IMR-90 (cell line): ENCODE measurements at regions not wholly inside any gene's neighbourhood (a gene's known extent, or its start where the extent isn't known, plus 50 kb on each side); places are given as distances from the start of the nearest gene placed in this dataset.

Experiments used
- ATAC-seq: fragments of 200-7000 bp; cut with Tn5 transposase; 2 replicates; pipeline ENCODE4 v1.9.1; 2020; ENCODE audit warnings: low read depth, mild to moderate bottlenecking, moderate library complexity
- BruUV-seq: library from RNA; stranded (reverse); fragments of 400-500 nt; replicated peaks from 2 replicates; lab custom pipeline; 2021; lab: Mats Ljungman, UMichigan
- CTCF ChIA-PET: fragments of 300-600 bp; formaldehyde crosslinking; extraction: SDS; loops from one replicate; lab custom pipeline; 2021; ENCODE audit warnings: antibody characterized with exemption; lab: Yijun Ruan, JAX
- POLR2A ChIA-PET: fragments of 300-600 bp; sonication (Branson Sonifier 250); formaldehyde crosslinking; loops from one replicate; lab custom pipeline; 2022; ENCODE audit warnings: antibody characterized with exemption; ENCODE audit not compliant: unreplicated experiment; lab: Charles Lee
- DNase-seq: peaks from one replicate; pipeline ENCODE4 v3.0.0; 2013
- H2AFZ ChIP-seq: replicated peaks from 2 replicates; pipeline ENCODE3; 2013; ENCODE audit warnings: low read length, mild to moderate bottlenecking; ENCODE audit not compliant: poor library complexity
- H2AK5ac ChIP-seq: 2 replicates; pipeline ENCODE4 v1.6.1; 2013; ENCODE audit warnings: low read depth, low read length, inconsistent platforms
- H2AK9ac ChIP-seq: replicated peaks from 2 replicates; pipeline ENCODE3; 2013; ENCODE audit warnings: mild to moderate bottlenecking, low read depth, low read length, moderate library complexity; ENCODE audit not compliant: poor library complexity
- H2BK120ac ChIP-seq: 2 replicates; pipeline ENCODE4 v1.6.1; 2013; ENCODE audit warnings: low read depth, low read length, inconsistent platforms
- H2BK15ac ChIP-seq: 3 replicates; pipeline ENCODE4 v1.6.1; 2013; ENCODE audit warnings: low read depth, low read length, inconsistent platforms
- H2BK20ac ChIP-seq: 2 replicates; pipeline ENCODE4 v1.6.1; 2013; ENCODE audit warnings: low read depth, mild to moderate bottlenecking, inconsistent platforms, low read length, moderate library complexity
- H2BK5ac ChIP-seq: 2 replicates; pipeline ENCODE4 v1.6.1; 2013; ENCODE audit warnings: mild to moderate bottlenecking, low read depth, low read length, inconsistent platforms; ENCODE audit not compliant: poor library complexity, severe bottlenecking
- H3K14ac ChIP-seq: replicated peaks from 2 replicates; pipeline ENCODE4 v1.6.1; 2013; ENCODE audit warnings: low read depth, low read length, inconsistent platforms
- H3K18ac ChIP-seq: 2 replicates; pipeline ENCODE4 v1.6.1; 2013; ENCODE audit warnings: low read depth, low read length, control low read depth
- H3K23ac ChIP-seq: 2 replicates; pipeline ENCODE4 v1.6.1; 2013; ENCODE audit warnings: low read depth, low read length, inconsistent platforms
- H3K27ac ChIP-seq: 2 replicates; pipeline ENCODE4 v1.5.1; 2013; ENCODE audit warnings: mild to moderate bottlenecking, control low read depth, low read length; ENCODE audit not compliant: insufficient read depth
- H3K27me3 ChIP-seq: 2 replicates; pipeline ENCODE4 v1.6.1; 2013; ENCODE audit warnings: low read length; ENCODE audit not compliant: control insufficient read depth, insufficient read depth
- H3K36me3 ChIP-seq: 2 replicates; pipeline ENCODE4 v1.6.1; 2013; ENCODE audit warnings: low read length, mixed read lengths; ENCODE audit not compliant: control insufficient read depth, insufficient read depth
- H3K4ac ChIP-seq: 2 replicates; pipeline ENCODE4 v1.6.1; 2013; ENCODE audit warnings: low read depth, low read length, inconsistent platforms
- H3K4me1 ChIP-seq: 2 replicates; pipeline ENCODE4 v1.6.1; 2013; ENCODE audit warnings: low read length, mixed read lengths; ENCODE audit not compliant: control insufficient read depth, insufficient read depth
- H3K4me2 ChIP-seq: 2 replicates; pipeline ENCODE4 v1.6.1; 2013; ENCODE audit warnings: low read depth, mild to moderate bottlenecking, control low read depth, low read length, moderate library complexity
- H3K4me3 ChIP-seq: 2 replicates; pipeline ENCODE4 v1.5.1; 2013; ENCODE audit warnings: low read depth, mild to moderate bottlenecking, control low read depth, low read length, moderate library complexity; ENCODE audit not compliant: insufficient read depth
- H3K56ac ChIP-seq: 2 replicates; pipeline ENCODE4 v1.6.1; 2013; ENCODE audit warnings: low read length, inconsistent platforms; ENCODE audit not compliant: insufficient read depth; ENCODE audit errors: extremely low read depth
- H3K79me1 ChIP-seq, 2 experiments: 2 replicates each; pipeline ENCODE4 v1.6.1; 2013; ENCODE audit warnings: low read length in 2 of 2, inconsistent platforms in 1 of 2, low read depth in 1 of 2
- H3K9ac ChIP-seq: 2 replicates; pipeline ENCODE4 v1.6.1; 2013; ENCODE audit warnings: low read depth, low read length, control low read depth
- H3K9me1 ChIP-seq: 2 replicates; pipeline ENCODE4 v1.6.1; 2013; ENCODE audit warnings: low read length, inconsistent platforms; ENCODE audit not compliant: insufficient read depth
- H3K9me3 ChIP-seq: 2 replicates; pipeline ENCODE4 v1.6.1; 2013; ENCODE audit warnings: low read length; ENCODE audit not compliant: control insufficient read depth, insufficient read depth
- H4K20me1 ChIP-seq: 2 replicates; pipeline ENCODE4 v1.6.1; 2013; ENCODE audit warnings: low read length, inconsistent platforms; ENCODE audit not compliant: insufficient read depth
- H4K5ac ChIP-seq: 2 replicates; pipeline ENCODE4 v1.6.1; 2013; ENCODE audit warnings: mild to moderate bottlenecking, low read depth, low read length, control low read depth
- H4K8ac ChIP-seq, 2 experiments: 2 replicates each; pipeline ENCODE4 v1.6.1; 2013; ENCODE audit warnings: low read depth in 2 of 2, low read length in 2 of 2, control low read depth in 1 of 2, inconsistent platforms in 1 of 2
- H4K91ac ChIP-seq: 2 replicates; pipeline ENCODE4 v1.6.1; 2013; ENCODE audit warnings: low read depth, low read length, inconsistent platforms; ENCODE audit not compliant: insufficient read depth
- CHD1 ChIP-seq: IDR thresholded peaks from 2 replicates; pipeline ENCODE4 v1.6.1; 2012; ENCODE audit warnings: low read depth, low read length, improper control_type of control experiment
- CTCF ChIP-seq: conservative IDR thresholded peaks from 2 replicates; pipeline ENCODE4 v1.5.1; 2012; ENCODE audit warnings: mild to moderate bottlenecking, low read depth, low read length, improper control_type of control experiment
- RCOR1 ChIP-seq: IDR thresholded peaks from 2 replicates; pipeline ENCODE4 v1.6.1; 2012; ENCODE audit warnings: mild to moderate bottlenecking, low read length, improper control_type of control experiment; ENCODE audit not compliant: insufficient replicate concordance
- WGBS, 2 experiments: methylation state at CpG; one replicate each; pipeline versions ENCODE4 v1.1.5 to v1.1.7; 2013; ENCODE audit warnings: missing lambda C conversion rate in 2 of 2; ENCODE audit not compliant: insufficient read length in 1 of 2; ENCODE audit errors: extremely low coverage in 2 of 2; 5-methylcytosine and 5-hydroxymethylcytosine counted together
- dilution Hi-C: fragments of 300-500 bp; cut with HindIII; formaldehyde crosslinking; loops from one replicate; pipeline ENCODE4 v1.14.3; 2018; ENCODE audit warnings: low sequenced_read_pairs; ENCODE audit not compliant: unreplicated experiment
- in situ Hi-C: fragments of 300-500 bp; cut with MboI; formaldehyde crosslinking; loops from 3 replicates; pipeline ENCODE4 v1.14.3; 2019; ENCODE audit warnings: low sequenced_read_pairs, inconsistent platforms, mixed read lengths
- intact Hi-C: fragments of 100-400 bp; cut with micrococcal nuclease; formaldehyde crosslinking; loops from 2 replicates; pipeline ENCODE4 v1.10.0; 2022
- TF ChIP-seq, protein P1 (sequence below): fragments of 150-350 bp; IDR thresholded peaks from 2 replicates; pipeline ENCODE4 v1.6.1; 2016; ENCODE audit warnings: low read depth, mild to moderate bottlenecking, low read length, moderate library complexity, borderline replicate concordance

DNA sequence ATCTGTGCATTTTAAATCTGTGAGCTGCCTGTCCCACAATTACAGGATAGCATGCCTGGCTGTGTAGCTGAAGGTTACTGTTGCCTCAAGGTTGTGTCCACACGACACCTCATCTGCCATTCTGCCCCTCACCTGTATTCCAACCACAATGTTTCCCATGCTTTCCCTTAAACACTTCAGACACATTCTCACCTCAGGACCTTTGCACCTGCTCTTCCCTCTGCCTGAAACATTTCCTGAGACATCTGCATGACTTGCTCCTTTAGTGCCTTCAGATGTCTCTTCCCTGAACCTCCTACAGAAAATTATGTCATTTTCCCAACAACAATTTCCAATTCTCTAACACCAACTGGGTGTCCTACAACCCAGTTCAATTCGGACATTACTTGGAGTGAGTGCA, 120.4 kb downstream of the ZNF608 start:
- ATAC-seq (no peak), DNase-seq (no peak)
- Histone ChIP-seq H4K5ac (no peak overlapping the region), H3K36me3 (no peaks in the 10 kb centered on the region), H3K4me3 (no peak overlapping the region), H2AFZ (no peak overlapping the region), H3K27me3 (no peaks in the 10 kb centered on the region), H2BK5ac (no peak overlapping the region), H3K18ac (no peak overlapping the region), H3K4me1 (peaks cover 24% of the 10 kb centered on the region), H3K23ac (no peak overlapping the region), H2BK120ac (no peak overlapping the region), H3K4me2 (no peak overlapping the region), H4K91ac (no peak overlapping the region), H2BK20ac (no peak overlapping the region), H3K27ac (no peak overlapping the region), H3K79me1 (peaks cover 0 to 16% of the 10 kb centered on the region in 2 experiments; a peak in 1 of 4 replicates), H3K4ac (no peak overlapping the region), H3K14ac (no peak overlapping the region), H4K20me1 (no peaks in the 10 kb centered on the region), H4K8ac (no peak overlapping the region), H3K9me3 (no peaks in the 10 kb centered on the region), H3K9ac (no peak overlapping the region), H3K56ac (no peak overlapping the region), H3K9me1 (peaks cover 17% of the 10 kb centered on the region), H2AK9ac (no peak overlapping the region), H2BK15ac (no peak overlapping the region), H2AK5ac (0 out of 2 replicates have a peak overlapping the region, but pooled peaks have one; percentile 19)
- CTCF ChIA-PET = no interaction called here
- TF ChIP-seq RCOR1 = no peak
- TF ChIP-seq, protein P1, sequence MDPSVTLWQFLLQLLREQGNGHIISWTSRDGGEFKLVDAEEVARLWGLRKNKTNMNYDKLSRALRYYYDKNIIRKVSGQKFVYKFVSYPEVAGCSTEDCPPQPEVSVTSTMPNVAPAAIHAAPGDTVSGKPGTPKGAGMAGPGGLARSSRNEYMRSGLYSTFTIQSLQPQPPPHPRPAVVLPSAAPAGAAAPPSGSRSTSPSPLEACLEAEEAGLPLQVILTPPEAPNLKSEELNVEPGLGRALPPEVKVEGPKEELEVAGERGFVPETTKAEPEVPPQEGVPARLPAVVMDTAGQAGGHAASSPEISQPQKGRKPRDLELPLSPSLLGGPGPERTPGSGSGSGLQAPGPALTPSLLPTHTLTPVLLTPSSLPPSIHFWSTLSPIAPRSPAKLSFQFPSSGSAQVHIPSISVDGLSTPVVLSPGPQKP = no peak
- no peak for TF ChIP-seq CHD1
- no peak for TF ChIP-seq CTCF
- no TSS peak for BruUV-seq
- POLR2A ChIA-PET = no interaction called here
- intact Hi-C loops (no loop called here), in situ Hi-C loops (no loop called here), dilution Hi-C loops (no loop called here)
- WGBS, 2 experiments = 100% methylated on average over 1 of the region's 2 CpGs; no CpG with 5 or more reads in 1 of the 2 experiments
